ENCODE measurements at regions not wholly inside any gene's neighbourhood (a gene's known extent, or its start where the extent isn't known, plus 50 kb on each side); places are given as distances from the start of the nearest gene placed in this dataset.
A peak's percentile ranks its signal among the peaks of the same experiment; 100 is the strongest.

DNA sequence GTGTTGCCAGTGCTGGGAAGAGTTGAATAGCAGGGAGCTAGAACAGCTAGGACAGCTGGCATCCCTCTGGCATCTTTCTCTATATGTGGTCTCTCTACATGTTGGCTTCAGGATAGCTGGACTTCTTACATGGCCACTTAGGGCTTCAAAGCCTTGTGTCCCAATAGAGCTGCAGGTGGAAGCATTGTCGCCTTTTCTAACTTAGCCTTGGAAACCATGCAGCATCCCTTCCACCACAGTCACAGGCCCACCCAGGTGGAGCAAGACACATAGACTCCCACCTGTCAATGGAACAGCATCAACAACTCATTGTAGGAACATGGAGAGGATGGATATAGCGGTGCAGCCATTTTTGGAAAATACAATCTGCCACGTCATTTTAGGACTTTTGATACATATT, 149.0 kb downstream of the AASDH start:
- no peaks in the 10 kb centered on the region for H3K27me3 ChIP-seq (replicated peaks in 1 of 4; ENCODE audit: control insufficient read depth in 3 of 4, extremely low read depth in 1 of 4, insufficient read depth in 3 of 4, low read length in 3 of 4)
- no peaks in the 10 kb centered on the region for H3K23me2 ChIP-seq (ENCODE audit: low read depth, low read length)
- no peaks in the 10 kb centered on the region for H3K36me3 ChIP-seq (ENCODE audit: control insufficient read depth in 2 of 4, insufficient read depth in 4 of 4, low read length in 3 of 4)
- no peak overlapping the region for H3K14ac ChIP-seq (ENCODE audit: insufficient read length)
- H3K4me1 ChIP-seq (replicated peaks in 1 of 4; ENCODE audit: control insufficient read depth in 3 of 4, insufficient read depth in 4 of 4, low read length in 3 of 4): no peaks in the 10 kb centered on the region
- ChIA-PET CTCF (ENCODE audit: partially characterized antibody) (no interaction called here), POLR2A (ENCODE audit: partially characterized antibody) (no interaction called here)
- no peaks in the 10 kb centered on the region for H3K9me3 ChIP-seq (ENCODE audit: insufficient read depth in 2 of 2, low read depth in 1 of 2, low read length in 1 of 2)
- H2AFZ ChIP-seq (ENCODE audit: low read length): no peak overlapping the region
- no peak overlapping the region for H2BK12ac ChIP-seq (ENCODE audit: low read depth, low read length)
- H4K8ac ChIP-seq (ENCODE audit: extremely low read depth, insufficient read depth, low read length): no peak overlapping the region
- H3K27ac ChIP-seq (ENCODE audit: low read depth, low read length): no peak overlapping the region
- no peak overlapping the region for H2BK120ac ChIP-seq (replicated peaks; ENCODE audit: low read depth, low read length)
- 100% methylated on average over 3 of the region's 3 CpGs; no CpG with 5 or more reads in 1 of the 2 experiments for WGBS, 2 experiments (ENCODE audit: extremely low coverage in 1 of 2, insufficient coverage in 1 of 2, insufficient read length in 1 of 2, insufficient replicate concordance in 2 of 2, low coverage in 1 of 2, low lambda C conversion rate in 2 of 2, missing lambda C conversion rate in 1 of 2)
- no peak overlapping the region for H3K18ac ChIP-seq (ENCODE audit: extremely low read depth, low read length)
- no peak overlapping the region for H4K91ac ChIP-seq (replicated peaks; ENCODE audit: insufficient read length, low read length)
- H3K9ac ChIP-seq (replicated peaks in 1 of 4; ENCODE audit: extremely low read depth in 1 of 4, low read depth in 3 of 4, low read length in 3 of 4): no peak overlapping the region
- no peak overlapping the region for H3K4me2 ChIP-seq (ENCODE audit: insufficient read depth in 1 of 2, low read depth in 2 of 2, low read length in 2 of 2)
- H2BK20ac ChIP-seq (ENCODE audit: low read length): no peak overlapping the region
- H3K4ac ChIP-seq (replicated peaks; ENCODE audit: insufficient read length, low read depth, low read length): no peak overlapping the region
- H3K23ac ChIP-seq (ENCODE audit: insufficient read length): no peak overlapping the region
- H4K5ac ChIP-seq (ENCODE audit: insufficient read length, low read depth, low read length): no peak overlapping the region
- H3K79me2 ChIP-seq (ENCODE audit: control insufficient read depth in 1 of 2, insufficient read depth in 2 of 2, low read length in 2 of 2): no peaks in the 10 kb centered on the region
- H3K4me3 ChIP-seq (ENCODE audit: extremely low read depth in 1 of 4, insufficient read depth in 2 of 4, low read depth in 3 of 4, low read length in 4 of 4): no peak overlapping the region
- H2BK15ac ChIP-seq (ENCODE audit: low read length): no peak overlapping the region
- peaks cover 1 to 2% of the 10 kb centered on the region in 2 experiments for H4K20me1 ChIP-seq (replicated peaks in 1 of 2; ENCODE audit: control insufficient read depth in 1 of 2, insufficient read depth in 2 of 2, low read length in 2 of 2)
- DNase-seq (ENCODE audit: low read depth in 1 of 2, low spot score in 2 of 2): no peak
- no peak overlapping the region for H3K56ac ChIP-seq (replicated peaks; ENCODE audit: insufficient read length, low read depth, low read length)
- no peak overlapping the region for H2BK5ac ChIP-seq (ENCODE audit: low read depth, low read length)
- peak; percentile 60 for FAIRE-seq
- H3K79me1 ChIP-seq (ENCODE audit: low read depth, low read length): no peaks in the 10 kb centered on the region
- H2AK5ac ChIP-seq (ENCODE audit: low read depth, low read length): no peak overlapping the region
- no peak for TF ChIP-seq BRCA1 (IDR thresholded peaks at IDR 0.05; ENCODE audit: low read depth, low read length)
- TF ChIP-seq POLR2AphosphoS5 (IDR thresholded peaks at IDR 0.05; ENCODE audit: low read depth, low read length): no peak
- no peak for TF ChIP-seq BACH1 (IDR thresholded peaks at IDR 0.05; ENCODE audit: low read length)
- TF ChIP-seq, protein P1, sequence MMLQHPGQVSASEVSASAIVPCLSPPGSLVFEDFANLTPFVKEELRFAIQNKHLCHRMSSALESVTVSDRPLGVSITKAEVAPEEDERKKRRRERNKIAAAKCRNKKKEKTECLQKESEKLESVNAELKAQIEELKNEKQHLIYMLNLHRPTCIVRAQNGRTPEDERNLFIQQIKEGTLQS (IDR thresholded peaks at IDR 0.05; ENCODE audit: insufficient read depth, low read depth, low read length): no peak
- TF ChIP-seq SP2 (IDR thresholded peaks at IDR 0.05; ENCODE audit: low read length): no peak
- TF ChIP-seq, protein P2, sequence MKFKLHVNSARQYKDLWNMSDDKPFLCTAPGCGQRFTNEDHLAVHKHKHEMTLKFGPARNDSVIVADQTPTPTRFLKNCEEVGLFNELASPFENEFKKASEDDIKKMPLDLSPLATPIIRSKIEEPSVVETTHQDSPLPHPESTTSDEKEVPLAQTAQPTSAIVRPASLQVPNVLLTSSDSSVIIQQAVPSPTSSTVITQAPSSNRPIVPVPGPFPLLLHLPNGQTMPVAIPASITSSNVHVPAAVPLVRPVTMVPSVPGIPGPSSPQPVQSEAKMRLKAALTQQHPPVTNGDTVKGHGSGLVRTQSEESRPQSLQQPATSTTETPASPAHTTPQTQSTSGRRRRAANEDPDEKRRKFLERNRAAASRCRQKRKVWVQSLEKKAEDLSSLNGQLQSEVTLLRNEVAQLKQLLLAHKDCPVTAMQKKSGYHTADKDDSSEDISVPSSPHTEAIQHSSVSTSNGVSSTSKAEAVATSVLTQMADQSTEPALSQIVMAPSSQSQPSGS (IDR thresholded peaks at IDR 0.05; ENCODE audit: low read length): no peak
- TF ChIP-seq CBX5 (IDR thresholded peaks at IDR 0.05; ENCODE audit: low read depth, low read length): no peak
- TF ChIP-seq SIRT6 (IDR thresholded peaks at IDR 0.05; ENCODE audit: low read length): no peak
- no peak for TF ChIP-seq RXRA (IDR thresholded peaks at IDR 0.05; ENCODE audit: insufficient read depth, low read depth, low read length)
